ENCODE measurements at regions not wholly inside any gene's neighbourhood (a gene's known extent, or its start where the extent isn't known, plus 50 kb on each side); places are given as distances from the start of the nearest gene placed in this dataset.
A peak's percentile ranks its signal among the peaks of the same experiment; 100 is the strongest.

GRCh38 chr1:232893481-232894313 lies 56.7 kb upstream of the NTPCR start:
- no peak for ATAC-seq

GRCh38 chr1:232894436-232894835 lies 56.0 kb upstream of the NTPCR start:
- no peak for ATAC-seq

- peak in 1 of 2 donors; percentile 38 for ATAC-seq
Observed at GRCh38 chr1:232897949-232898465, 52.4 kb upstream of the NTPCR start.

- ATAC-seq: no peak
Observed at GRCh38 chr1:232899268-232899667, 51.1 kb upstream of the NTPCR start.

- ATAC-seq: no peak
Observed at GRCh38 chr1:232899839-232900238, 50.6 kb upstream of the NTPCR start.

All from activated CD4-positive, CD25-positive, alpha-beta regulatory T cell treated with anti-CD3 and anti-CD28 coated beads, Interleukin-2, amount 50 U/mL, for 24 hours (primary cell).